Psoas muscle (tissue), 7 donors: ENCODE measurements at regions not wholly inside any gene's neighbourhood (a gene's known extent, or its start where the extent isn't known, plus 50 kb on each side); places are given as distances from the start of the nearest gene placed in this dataset.

Source experiments
- ATAC-seq, 4 donors: fragments of 200-7000 bp; cut with Tn5 transposase; one replicate each; pipeline ENCODE4 v1.9.1; 2020; ENCODE audit warnings: moderate library complexity in 3 of 4, mild to moderate bottlenecking in 2 of 4
- DNase-seq, 2 donors: peaks; one replicate each; pipeline ENCODE4 v3.0.0-alpha.2; 2020
- H3K27ac ChIP-seq: fragments of 200-600 bp; one replicate; pipeline ENCODE4 v1.8.0; 2022
- H3K27me3 ChIP-seq, 3 donors: fragments of 200-600 bp in 1 of 3; one replicate each; pipeline versions ENCODE4 v1.6.1 to v1.8.0; 2013 to 2022; ENCODE audit warnings: low read length in 2 of 3, mild to moderate bottlenecking in 2 of 3, moderate library complexity in 1 of 3; ENCODE audit not compliant: insufficient read depth in 3 of 3
- H3K36me3 ChIP-seq, 2 donors: fragments of 200-600 bp in 1 of 2; one replicate each; pipeline versions ENCODE4 v1.6.1 to v1.8.0; 2013 to 2022; ENCODE audit warnings: low read depth in 1 of 2, mild to moderate bottlenecking in 1 of 2, moderate library complexity in 1 of 2; ENCODE audit not compliant: insufficient read depth in 1 of 2
- H3K4me1 ChIP-seq: fragments of 200-600 bp; one replicate; pipeline ENCODE4 v1.8.0; 2022
- H3K4me3 ChIP-seq: fragments of 200-600 bp; one replicate; pipeline ENCODE4 v1.8.0; 2022; ENCODE audit warnings: mild to moderate bottlenecking
- H3K9me3 ChIP-seq: fragments of 200-600 bp; one replicate; pipeline ENCODE4 v1.8.0; 2022
- WGBS, 3 donors: extraction: QIAGEN DNeasy Blood & Tissue Kit; methylation state at CpG; one replicate each; pipeline versions ENCODE4 v1.1.6 to v1.1.7; 2013; 5-methylcytosine and 5-hydroxymethylcytosine counted together
- intact Hi-C, 2 donors: fragments of 100-400 bp; cut with DNase I; formaldehyde crosslinking; loops; one replicate each; pipeline versions ENCODE4 v1.11.0 to v1.14.2; 2022
- TF ChIP-seq, protein P1 (sequence below): fragments of 200-600 bp; IDR thresholded peaks from one replicate; pipeline ENCODE4 v1.8.0; 2022; ENCODE audit warnings: antibody characterized with exemption
- donor health status: healthy with polysubstance abuse.
- donor health status: DM: no; HTN: no; CAD: no; lungs with moderate emphysema.
- donor health status: Bipolar disorder and iron deficiency.
- donor health status: healthy.
- donor health status: DM: yes; HTN: yes; CAD: no.
- donor health status: DM: no; HTN: no; CAD: no.
- donor health status: DM: yes; HTN: yes; CAD: no.

DNA sequence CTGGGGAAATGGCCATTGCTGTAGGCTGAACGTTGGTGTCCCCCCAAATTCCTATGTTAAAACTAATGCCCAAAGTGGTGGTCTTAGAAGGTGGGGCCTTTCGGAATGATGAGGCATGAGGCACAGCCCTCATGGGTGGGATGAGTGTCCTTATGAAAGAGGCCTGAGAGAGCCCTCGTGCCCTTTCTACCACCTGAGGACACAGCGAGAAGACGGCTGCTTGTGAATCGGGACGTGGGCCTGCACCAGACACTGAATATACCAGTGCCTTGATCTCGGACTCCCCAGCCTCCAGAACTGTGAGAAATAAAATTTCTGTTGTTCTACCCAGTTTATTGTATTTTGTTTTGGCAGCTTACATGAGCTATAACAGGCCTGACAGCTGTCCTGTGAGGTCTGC is 162.9 kb upstream of the B3GAT1 start:
- Histone ChIP-seq H3K27me3 (peaks cover 0 to 1% (median 0%) of the 10 kb centered on the region in 3 donors), H3K27ac (no peak overlapping the region), H3K9me3 (no peaks in the 10 kb centered on the region), H3K4me3 (no peak overlapping the region), H3K4me1 (no peaks in the 10 kb centered on the region), H3K36me3 (no peaks in the 10 kb centered on the region)
- TF ChIP-seq, protein P1, sequence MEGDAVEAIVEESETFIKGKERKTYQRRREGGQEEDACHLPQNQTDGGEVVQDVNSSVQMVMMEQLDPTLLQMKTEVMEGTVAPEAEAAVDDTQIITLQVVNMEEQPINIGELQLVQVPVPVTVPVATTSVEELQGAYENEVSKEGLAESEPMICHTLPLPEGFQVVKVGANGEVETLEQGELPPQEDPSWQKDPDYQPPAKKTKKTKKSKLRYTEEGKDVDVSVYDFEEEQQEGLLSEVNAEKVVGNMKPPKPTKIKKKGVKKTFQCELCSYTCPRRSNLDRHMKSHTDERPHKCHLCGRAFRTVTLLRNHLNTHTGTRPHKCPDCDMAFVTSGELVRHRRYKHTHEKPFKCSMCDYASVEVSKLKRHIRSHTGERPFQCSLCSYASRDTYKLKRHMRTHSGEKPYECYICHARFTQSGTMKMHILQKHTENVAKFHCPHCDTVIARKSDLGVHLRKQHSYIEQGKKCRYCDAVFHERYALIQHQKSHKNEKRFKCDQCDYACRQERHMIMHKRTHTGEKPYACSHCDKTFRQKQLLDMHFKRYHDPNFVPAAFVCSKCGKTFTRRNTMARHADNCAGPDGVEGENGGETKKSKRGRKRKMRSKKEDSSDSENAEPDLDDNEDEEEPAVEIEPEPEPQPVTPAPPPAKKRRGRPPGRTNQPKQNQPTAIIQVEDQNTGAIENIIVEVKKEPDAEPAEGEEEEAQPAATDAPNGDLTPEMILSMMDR, result no peak
- no peak for ATAC-seq
- WGBS, 3 donors, result 77 to 91% (median 85%) methylated on average over 8 of the region's 8 CpGs
- DNase-seq, result no peak
- intact Hi-C loops, result no loop called here

DNA sequence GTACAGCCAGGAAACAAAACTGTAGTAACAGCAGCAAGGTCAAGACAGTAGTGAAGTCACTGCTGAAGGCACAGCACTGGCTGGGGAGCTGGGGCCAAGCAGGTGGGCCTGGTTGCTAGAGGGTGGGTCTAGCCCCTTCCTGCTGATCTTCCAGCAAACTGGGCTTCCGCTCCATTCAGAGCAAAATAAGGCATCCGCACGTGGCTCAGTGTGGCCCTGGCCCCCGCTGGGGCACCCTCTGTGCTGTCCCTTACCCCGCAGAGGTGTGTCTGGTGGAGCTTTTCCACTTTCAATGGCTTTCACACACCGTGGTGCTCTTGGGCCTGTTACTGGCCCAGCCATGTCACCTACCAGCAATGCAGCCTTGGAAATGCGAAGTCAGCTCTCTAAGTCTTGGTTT is 162.4 kb upstream of the B3GAT1 start:
- Histone ChIP-seq H3K36me3 (no peaks in the 10 kb centered on the region), H3K4me1 (no peaks in the 10 kb centered on the region), H3K9me3 (no peaks in the 10 kb centered on the region), H3K4me3 (no peak overlapping the region), H3K27ac (no peak overlapping the region), H3K27me3 (peaks cover 0 to 1% (median 0%) of the 10 kb centered on the region in 3 donors)
- TF ChIP-seq, protein P1, result no peak
- ATAC-seq (no peak), DNase-seq (no peak)
- 92 to 94% (median 94%) methylated on average over 7 of the region's 7 CpGs for WGBS, 3 donors
- intact Hi-C loops, result no loop called here

DNA sequence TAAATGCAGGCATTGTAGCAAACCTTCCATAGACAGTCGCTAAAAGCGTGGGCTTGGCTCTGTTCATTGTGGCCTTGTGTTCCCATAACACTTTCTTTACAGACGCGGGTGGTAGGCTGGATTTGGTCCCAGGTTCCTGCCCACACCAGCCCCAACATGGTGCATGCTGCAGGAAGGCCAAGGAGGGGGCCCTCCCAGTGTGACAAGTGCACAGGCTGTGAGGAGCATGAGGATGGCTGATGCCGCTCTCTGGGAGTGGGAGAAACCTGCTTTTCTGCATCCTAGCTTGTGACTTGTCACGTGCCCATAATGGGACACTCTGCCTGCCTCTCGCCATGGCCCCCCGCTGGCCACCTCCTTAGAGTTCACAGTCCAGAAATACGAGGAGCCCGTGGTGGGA is 161.8 kb upstream of the B3GAT1 start:
- no peak for DNase-seq
- TF ChIP-seq, protein P1, result no peak
- Histone ChIP-seq H3K4me3 (no peak overlapping the region), H3K27ac (no peak overlapping the region), H3K36me3 (no peaks in the 10 kb centered on the region), H3K9me3 (no peaks in the 10 kb centered on the region), H3K27me3 (peaks cover 0 to 1% (median 0%) of the 10 kb centered on the region in 3 donors), H3K4me1 (no peaks in the 10 kb centered on the region)
- intact Hi-C loops, result no loop called here
- WGBS, 3 donors, result 70 to 75% (median 70%) methylated on average over 10 of the region's 10 CpGs
- ATAC-seq, result no peak

DNA sequence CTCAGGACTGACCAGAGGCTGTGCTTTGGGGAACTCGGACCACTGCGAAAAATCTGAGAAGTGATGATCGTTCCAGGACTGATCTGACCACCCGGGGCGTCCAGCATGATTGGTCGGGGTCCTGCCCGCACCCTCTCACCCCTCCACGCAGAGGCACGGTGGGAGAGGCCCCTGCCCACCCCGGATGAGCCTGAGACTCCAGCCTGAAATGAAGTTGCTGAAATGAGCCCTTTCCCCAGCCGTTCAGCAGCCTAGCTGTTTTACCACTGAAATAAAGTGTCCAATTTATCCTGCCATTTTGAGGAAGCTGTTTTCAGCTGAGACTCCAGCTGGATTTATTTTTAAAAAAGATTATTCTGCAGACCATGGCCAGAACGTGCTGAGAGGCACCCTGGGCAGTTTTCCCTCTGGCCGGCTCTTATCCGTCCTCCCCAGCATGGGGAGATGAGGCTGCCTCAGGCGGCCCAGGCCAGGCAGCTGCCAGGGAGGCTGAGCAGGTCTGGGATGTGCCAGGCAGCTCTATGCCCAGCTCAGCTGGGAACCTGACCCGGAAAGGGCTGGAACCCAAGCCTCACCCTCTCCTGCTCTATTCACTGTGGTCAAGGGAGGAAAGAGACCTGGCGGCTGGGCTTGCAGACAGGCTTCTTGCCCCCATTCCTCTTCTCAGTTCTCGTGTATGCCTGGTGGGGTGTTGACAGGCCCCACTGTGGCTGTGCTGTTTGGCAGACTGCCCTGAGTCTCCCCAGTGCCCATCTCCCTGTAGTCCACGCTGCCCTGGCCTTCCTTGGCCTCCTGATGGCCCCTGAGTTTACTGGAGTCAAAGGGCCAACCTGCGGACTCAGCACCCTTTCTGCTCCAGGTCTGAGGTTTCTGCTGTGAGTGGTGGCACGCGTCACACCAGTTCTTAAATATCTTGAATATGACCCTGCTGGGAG is 161.0 kb upstream of the B3GAT1 start:
- DNase-seq, result no peak
- WGBS, 3 donors, result 45 to 49% (median 48%) methylated on average over 22 of the region's 22 CpGs
- H3K27ac ChIP-seq, result no peak overlapping the region
- no peaks in the 10 kb centered on the region for H3K9me3 ChIP-seq
- no peaks in the 10 kb centered on the region for H3K36me3 ChIP-seq
- peaks cover 0 to 1% (median 0%) of the 10 kb centered on the region in 3 donors for H3K27me3 ChIP-seq
- H3K4me3 ChIP-seq, result no peak overlapping the region
- no peak for ATAC-seq
- no peaks in the 10 kb centered on the region for H3K4me1 ChIP-seq
- TF ChIP-seq, protein P1, result no peak
- intact Hi-C loops, result no loop called here
